ENCODE measurements at regions not wholly inside any gene's neighbourhood (a gene's known extent, or its start where the extent isn't known, plus 50 kb on each side); places are given as distances from the start of the nearest gene placed in this dataset.

- no peaks in the 10 kb centered on the region for H3K36me3 ChIP-seq
- H3K27ac ChIP-seq = no peak overlapping the region
- 55 to 59% (median 56%) methylated on average over 3 of the region's 3 CpGs for WGBS, 4 donors
- DNase-seq = no peak
- H3K27me3 ChIP-seq = peaks cover 0 to 6% (median 0%) of the 10 kb centered on the region in 9 donors
- H3K9me3 ChIP-seq = no peaks in the 10 kb centered on the region
- no peak for TF ChIP-seq POLR2A (IDR thresholded peaks at IDR 0.05)
- no peak for TF ChIP-seq CTCF (IDR thresholded peaks at IDR 0.05)
- intact Hi-C loops (cut with DNase I) = no loop called here
- ATAC-seq = no peak
- H3K4me1 ChIP-seq = peaks cover 0 to 6% (median 0%) of the 10 kb centered on the region in 12 donors
- no peak overlapping the region for H3K4me3 ChIP-seq
Measured at GRCh38 chr4:89506866-89507491, 199.4 kb upstream of the GPRIN3 start.

- intact Hi-C loops (cut with DNase I) = no loop called here
- DNase-seq (no peak), ATAC-seq (no peak)
- no peaks in the 10 kb centered on the region for H3K4me1 ChIP-seq
- no peak overlapping the region for H3K4me3 ChIP-seq
- no peaks in the 10 kb centered on the region for H3K9me3 ChIP-seq
- H3K36me3 ChIP-seq = no peaks in the 10 kb centered on the region
- WGBS, 4 donors = 89 to 97% (median 92%) methylated on average over 1 of the region's 1 CpG
- TF ChIP-seq CTCF (IDR thresholded peaks at IDR 0.05) = no peak
- TF ChIP-seq POLR2A (IDR thresholded peaks at IDR 0.05) = no peak
- H3K27ac ChIP-seq = no peak overlapping the region
- H3K27me3 ChIP-seq = peaks cover 0 to 4% (median 0%) of the 10 kb centered on the region in 9 donors
Measured at GRCh38 chr4:89502581-89502980, 195.0 kb upstream of the GPRIN3 start.

DNA sequence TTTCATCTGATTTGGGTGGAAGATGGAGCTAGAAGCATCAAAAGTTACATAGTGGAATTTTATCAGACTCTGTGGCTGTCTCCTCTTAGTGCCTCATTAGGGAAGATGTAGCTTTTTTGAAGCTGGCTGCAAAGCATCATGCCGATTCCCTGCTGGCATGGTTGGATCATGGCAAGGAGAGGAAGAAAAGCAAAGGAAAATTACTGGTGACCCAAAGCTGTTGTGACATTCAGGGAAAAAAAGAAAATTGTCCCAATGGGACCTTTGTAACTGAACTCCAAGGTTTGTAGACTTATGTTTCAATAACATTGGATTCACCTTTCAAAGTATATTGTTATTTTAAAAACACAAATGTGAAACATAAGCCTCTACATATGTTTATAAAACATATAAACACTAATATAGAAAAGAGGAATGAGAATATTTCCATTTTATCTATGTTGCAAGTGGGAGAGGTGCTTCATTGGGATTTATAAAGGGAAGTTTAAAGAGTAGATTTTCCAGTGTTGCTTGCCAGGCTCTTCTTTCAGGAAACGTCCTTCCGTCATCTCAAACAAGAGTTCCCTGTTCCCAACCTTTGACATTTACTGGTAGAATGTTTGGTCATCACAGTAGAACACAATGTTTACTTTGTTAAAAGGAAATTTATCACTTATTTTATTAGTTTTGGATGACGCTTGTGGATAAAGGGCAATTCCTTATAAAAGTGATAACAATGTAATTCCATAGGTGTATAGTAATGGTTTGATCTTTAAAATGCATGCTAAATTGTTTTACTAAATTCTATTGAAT lies 190.1 kb upstream of the GPRIN3 start:
- H3K36me3 ChIP-seq = no peaks in the 10 kb centered on the region

More for the DNA sequence above, 190.1 kb upstream of the GPRIN3 start:
- ATAC-seq (no peak), DNase-seq (no peak)
- Histone ChIP-seq H3K4me1 (peaks cover 0 to 5% (median 0%) of the 10 kb centered on the region in 12 donors), H3K4me3 (no peak overlapping the region), H3K9me3 (peaks cover 0 to 5% (median 0%) of the 10 kb centered on the region in 12 donors), H3K27me3 (peaks cover 0 to 4% (median 0%) of the 10 kb centered on the region in 9 donors), H3K27ac (no peak overlapping the region)
- intact Hi-C loops (cut with DNase I) = no loop called here
- TF ChIP-seq CTCF (IDR thresholded peaks at IDR 0.05) = no peak
- TF ChIP-seq POLR2A (IDR thresholded peaks at IDR 0.05) = no peak
- 55 to 65% (median 64%) methylated on average over 4 of the region's 4 CpGs for WGBS, 4 donors

Measured in heart left ventricle (tissue), 16 donors.